ENCODE measurements at regions not wholly inside any gene's neighbourhood (a gene's known extent, or its start where the extent isn't known, plus 50 kb on each side); places are given as distances from the start of the nearest gene placed in this dataset.

DNA sequence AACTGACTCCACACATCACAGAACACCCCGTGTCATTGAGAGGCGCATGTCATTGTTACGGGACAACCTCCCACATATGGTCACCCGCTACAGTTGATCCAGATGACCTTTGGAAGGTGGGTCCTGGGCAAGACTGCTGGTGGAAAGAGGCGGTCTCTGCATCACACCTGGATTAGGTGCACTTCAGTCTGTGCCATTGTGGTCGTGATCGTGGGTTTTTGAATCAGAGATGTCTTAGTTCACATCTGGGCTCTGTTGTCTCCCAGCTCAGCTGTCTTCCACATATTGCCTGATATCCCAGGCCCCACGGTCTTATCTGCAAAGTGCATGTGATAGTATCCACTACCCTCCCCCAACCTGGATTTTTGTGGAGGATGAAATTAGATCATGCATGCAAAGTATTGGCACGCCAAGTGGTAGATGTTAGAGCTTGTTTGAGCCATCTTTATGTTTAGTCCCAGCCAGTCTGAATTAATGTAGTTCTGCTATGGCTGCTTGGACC lies 208.7 kb upstream of the FOXN3 start:
- H3K4me2 ChIP-seq (ENCODE audit: control insufficient read depth, insufficient read depth) = no peak overlapping the region
- RAD21 ChIA-PET (ENCODE audit: unreplicated experiment) = interaction anchor here (0.9 kb wide), 1 partner anchor 16 kb away, joined by 3 read pairs; no protein-coding TSS in a partner anchor
- FAIRE-seq (no peak), ATAC-seq (no peak), DNase-seq (ENCODE audit: low read depth, low spot score) (no peak)
- 71% methylated on average over 9 of the region's 9 CpGs for WGBS (ENCODE audit: insufficient coverage, insufficient replicate concordance, low lambda C conversion rate, missing lambda C conversion rate)
- H3K79me2 ChIP-seq (ENCODE audit: control insufficient read depth, insufficient read depth, low read length) = no peaks in the 10 kb centered on the region
- no peaks in the 10 kb centered on the region for H4K20me1 ChIP-seq (ENCODE audit: control insufficient read depth, insufficient read depth)
- no TSS peak for BruUV-seq (replicated peaks)
- in situ Hi-C loops (cut with MboI) (no loop called here), intact Hi-C loops (cut with micrococcal nuclease; ENCODE audit: unreplicated experiment) (no loop called here)
- TF ChIP-seq, protein P1, sequence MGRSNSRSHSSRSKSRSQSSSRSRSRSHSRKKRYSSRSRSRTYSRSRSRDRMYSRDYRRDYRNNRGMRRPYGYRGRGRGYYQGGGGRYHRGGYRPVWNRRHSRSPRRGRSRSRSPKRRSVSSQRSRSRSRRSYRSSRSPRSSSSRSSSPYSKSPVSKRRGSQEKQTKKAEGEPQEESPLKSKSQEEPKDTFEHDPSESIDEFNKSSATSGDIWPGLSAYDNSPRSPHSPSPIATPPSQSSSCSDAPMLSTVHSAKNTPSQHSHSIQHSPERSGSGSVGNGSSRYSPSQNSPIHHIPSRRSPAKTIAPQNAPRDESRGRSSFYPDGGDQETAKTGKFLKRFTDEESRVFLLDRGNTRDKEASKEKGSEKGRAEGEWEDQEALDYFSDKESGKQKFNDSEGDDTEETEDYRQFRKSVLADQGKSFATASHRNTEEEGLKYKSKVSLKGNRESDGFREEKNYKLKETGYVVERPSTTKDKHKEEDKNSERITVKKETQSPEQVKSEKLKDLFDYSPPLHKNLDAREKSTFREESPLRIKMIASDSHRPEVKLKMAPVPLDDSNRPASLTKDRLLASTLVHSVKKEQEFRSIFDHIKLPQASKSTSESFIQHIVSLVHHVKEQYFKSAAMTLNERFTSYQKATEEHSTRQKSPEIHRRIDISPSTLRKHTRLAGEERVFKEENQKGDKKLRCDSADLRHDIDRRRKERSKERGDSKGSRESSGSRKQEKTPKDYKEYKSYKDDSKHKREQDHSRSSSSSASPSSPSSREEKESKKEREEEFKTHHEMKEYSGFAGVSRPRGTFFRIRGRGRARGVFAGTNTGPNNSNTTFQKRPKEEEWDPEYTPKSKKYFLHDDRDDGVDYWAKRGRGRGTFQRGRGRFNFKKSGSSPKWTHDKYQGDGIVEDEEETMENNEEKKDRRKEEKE (IDR thresholded peaks at IDR 0.05) = no peak
- TF ChIP-seq ZZZ3 (IDR thresholded peaks at IDR 0.05; ENCODE audit: control insufficient read depth, insufficient read length, low read depth) (no peak), RBBP5 (conservative IDR thresholded peaks at IDR 0.05) (no peak), FOS (IDR thresholded peaks at IDR 0.05; ENCODE audit: borderline replicate concordance, extremely low read depth, insufficient read length) (no peak), IKZF2 (IDR thresholded peaks at IDR 0.05) (no peak), ZNF622 (IDR thresholded peaks at IDR 0.05) (no peak), SREBF1 (IDR thresholded peaks at IDR 0.05; ENCODE audit: low read length) (no peak), SP1 (IDR thresholded peaks at IDR 0.05; ENCODE audit: low read depth, low read length) (no peak), STAT3 (IDR thresholded peaks at IDR 0.05; ENCODE audit: low read depth, low read length) (no peak)
- TF ChIP-seq, protein P2, sequence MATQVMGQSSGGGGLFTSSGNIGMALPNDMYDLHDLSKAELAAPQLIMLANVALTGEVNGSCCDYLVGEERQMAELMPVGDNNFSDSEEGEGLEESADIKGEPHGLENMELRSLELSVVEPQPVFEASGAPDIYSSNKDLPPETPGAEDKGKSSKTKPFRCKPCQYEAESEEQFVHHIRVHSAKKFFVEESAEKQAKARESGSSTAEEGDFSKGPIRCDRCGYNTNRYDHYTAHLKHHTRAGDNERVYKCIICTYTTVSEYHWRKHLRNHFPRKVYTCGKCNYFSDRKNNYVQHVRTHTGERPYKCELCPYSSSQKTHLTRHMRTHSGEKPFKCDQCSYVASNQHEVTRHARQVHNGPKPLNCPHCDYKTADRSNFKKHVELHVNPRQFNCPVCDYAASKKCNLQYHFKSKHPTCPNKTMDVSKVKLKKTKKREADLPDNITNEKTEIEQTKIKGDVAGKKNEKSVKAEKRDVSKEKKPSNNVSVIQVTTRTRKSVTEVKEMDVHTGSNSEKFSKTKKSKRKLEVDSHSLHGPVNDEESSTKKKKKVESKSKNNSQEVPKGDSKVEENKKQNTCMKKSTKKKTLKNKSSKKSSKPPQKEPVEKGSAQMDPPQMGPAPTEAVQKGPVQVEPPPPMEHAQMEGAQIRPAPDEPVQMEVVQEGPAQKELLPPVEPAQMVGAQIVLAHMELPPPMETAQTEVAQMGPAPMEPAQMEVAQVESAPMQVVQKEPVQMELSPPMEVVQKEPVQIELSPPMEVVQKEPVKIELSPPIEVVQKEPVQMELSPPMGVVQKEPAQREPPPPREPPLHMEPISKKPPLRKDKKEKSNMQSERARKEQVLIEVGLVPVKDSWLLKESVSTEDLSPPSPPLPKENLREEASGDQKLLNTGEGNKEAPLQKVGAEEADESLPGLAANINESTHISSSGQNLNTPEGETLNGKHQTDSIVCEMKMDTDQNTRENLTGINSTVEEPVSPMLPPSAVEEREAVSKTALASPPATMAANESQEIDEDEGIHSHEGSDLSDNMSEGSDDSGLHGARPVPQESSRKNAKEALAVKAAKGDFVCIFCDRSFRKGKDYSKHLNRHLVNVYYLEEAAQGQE (IDR thresholded peaks at IDR 0.05; ENCODE audit: low read depth, low read length) = no peak
- TF ChIP-seq, protein P3, sequence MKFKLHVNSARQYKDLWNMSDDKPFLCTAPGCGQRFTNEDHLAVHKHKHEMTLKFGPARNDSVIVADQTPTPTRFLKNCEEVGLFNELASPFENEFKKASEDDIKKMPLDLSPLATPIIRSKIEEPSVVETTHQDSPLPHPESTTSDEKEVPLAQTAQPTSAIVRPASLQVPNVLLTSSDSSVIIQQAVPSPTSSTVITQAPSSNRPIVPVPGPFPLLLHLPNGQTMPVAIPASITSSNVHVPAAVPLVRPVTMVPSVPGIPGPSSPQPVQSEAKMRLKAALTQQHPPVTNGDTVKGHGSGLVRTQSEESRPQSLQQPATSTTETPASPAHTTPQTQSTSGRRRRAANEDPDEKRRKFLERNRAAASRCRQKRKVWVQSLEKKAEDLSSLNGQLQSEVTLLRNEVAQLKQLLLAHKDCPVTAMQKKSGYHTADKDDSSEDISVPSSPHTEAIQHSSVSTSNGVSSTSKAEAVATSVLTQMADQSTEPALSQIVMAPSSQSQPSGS (IDR thresholded peaks at IDR 0.05; ENCODE audit: low read length) = no peak
- H3K9me3 ChIP-seq (replicated peaks; ENCODE audit: control insufficient read depth, insufficient read depth, low read length) = peaks cover 6% of the 10 kb centered on the region; the same call in 2 of the 3 replicates
- CTCF ChIA-PET = no interaction called here
- POLR2A ChIA-PET = interaction anchor here (1.0 kb wide), 1 partner anchor 9 kb away, joined by 3 read pairs; no protein-coding TSS in a partner anchor
- H3K4me3 ChIP-seq = no peak overlapping the region
- peaks cover 10% of the 10 kb centered on the region for H3K4me1 ChIP-seq (ENCODE audit: control insufficient read depth, insufficient read depth, low read length)
- H3K27ac ChIP-seq (ENCODE audit: control insufficient read depth, insufficient read depth) = no peak overlapping the region
- H3K36me3 ChIP-seq (ENCODE audit: control insufficient read depth in 2 of 2, insufficient read depth in 2 of 2, low read length in 1 of 2) = no peaks in the 10 kb centered on the region
- H2AFZ ChIP-seq (ENCODE audit: control insufficient read depth, low read depth, low read length) = no peak overlapping the region
- SMC1A ChIA-PET (ENCODE audit: uncharacterized antibody, unreplicated experiment) = no interaction called here
- no peaks in the 10 kb centered on the region for H3K27me3 ChIP-seq (replicated peaks in 1 of 2; ENCODE audit: control insufficient read depth in 2 of 2, insufficient read depth in 2 of 2, low read length in 1 of 2)
- H3K9ac ChIP-seq (ENCODE audit: control insufficient read depth, insufficient read depth, low read length) = no peak overlapping the region

Data from GM12878 (cell line).